ENCODE measurements at regions not wholly inside any gene's neighbourhood (a gene's known extent, or its start where the extent isn't known, plus 50 kb on each side); places are given as distances from the start of the nearest gene placed in this dataset.

DNA sequence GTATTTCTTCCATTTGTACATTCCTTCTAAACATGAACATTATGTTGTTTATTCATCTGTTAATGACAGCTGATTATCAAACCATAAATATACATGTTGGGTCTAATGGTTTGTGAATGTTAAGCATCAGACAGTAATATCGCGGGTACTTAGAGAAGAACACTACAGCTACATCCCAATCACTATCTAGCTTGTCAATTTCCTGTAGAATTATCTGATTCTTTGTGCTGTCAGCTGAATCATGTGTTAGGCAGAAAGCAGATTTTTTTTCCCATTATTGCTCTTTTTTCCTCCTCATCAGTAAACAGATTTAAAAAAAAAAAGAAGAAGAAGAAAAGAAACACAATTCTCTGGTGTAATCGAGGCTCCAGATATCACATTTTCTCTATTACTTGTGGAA is 183.6 kb upstream of the CTBP2 start:
- TF ChIP-seq POLR2AphosphoS5 (IDR thresholded peaks at IDR 0.05; ENCODE audit: low read depth, low read length): no peak
- TF ChIP-seq ZFX (IDR thresholded peaks at IDR 0.05): no peak
- TF ChIP-seq, protein P1, sequence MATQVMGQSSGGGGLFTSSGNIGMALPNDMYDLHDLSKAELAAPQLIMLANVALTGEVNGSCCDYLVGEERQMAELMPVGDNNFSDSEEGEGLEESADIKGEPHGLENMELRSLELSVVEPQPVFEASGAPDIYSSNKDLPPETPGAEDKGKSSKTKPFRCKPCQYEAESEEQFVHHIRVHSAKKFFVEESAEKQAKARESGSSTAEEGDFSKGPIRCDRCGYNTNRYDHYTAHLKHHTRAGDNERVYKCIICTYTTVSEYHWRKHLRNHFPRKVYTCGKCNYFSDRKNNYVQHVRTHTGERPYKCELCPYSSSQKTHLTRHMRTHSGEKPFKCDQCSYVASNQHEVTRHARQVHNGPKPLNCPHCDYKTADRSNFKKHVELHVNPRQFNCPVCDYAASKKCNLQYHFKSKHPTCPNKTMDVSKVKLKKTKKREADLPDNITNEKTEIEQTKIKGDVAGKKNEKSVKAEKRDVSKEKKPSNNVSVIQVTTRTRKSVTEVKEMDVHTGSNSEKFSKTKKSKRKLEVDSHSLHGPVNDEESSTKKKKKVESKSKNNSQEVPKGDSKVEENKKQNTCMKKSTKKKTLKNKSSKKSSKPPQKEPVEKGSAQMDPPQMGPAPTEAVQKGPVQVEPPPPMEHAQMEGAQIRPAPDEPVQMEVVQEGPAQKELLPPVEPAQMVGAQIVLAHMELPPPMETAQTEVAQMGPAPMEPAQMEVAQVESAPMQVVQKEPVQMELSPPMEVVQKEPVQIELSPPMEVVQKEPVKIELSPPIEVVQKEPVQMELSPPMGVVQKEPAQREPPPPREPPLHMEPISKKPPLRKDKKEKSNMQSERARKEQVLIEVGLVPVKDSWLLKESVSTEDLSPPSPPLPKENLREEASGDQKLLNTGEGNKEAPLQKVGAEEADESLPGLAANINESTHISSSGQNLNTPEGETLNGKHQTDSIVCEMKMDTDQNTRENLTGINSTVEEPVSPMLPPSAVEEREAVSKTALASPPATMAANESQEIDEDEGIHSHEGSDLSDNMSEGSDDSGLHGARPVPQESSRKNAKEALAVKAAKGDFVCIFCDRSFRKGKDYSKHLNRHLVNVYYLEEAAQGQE (IDR thresholded peaks at IDR 0.05; ENCODE audit: low read depth): no peak
- no peak for TF ChIP-seq RAD21 (IDR thresholded peaks at IDR 0.05; ENCODE audit: low read depth)
- TF ChIP-seq, protein P2, sequence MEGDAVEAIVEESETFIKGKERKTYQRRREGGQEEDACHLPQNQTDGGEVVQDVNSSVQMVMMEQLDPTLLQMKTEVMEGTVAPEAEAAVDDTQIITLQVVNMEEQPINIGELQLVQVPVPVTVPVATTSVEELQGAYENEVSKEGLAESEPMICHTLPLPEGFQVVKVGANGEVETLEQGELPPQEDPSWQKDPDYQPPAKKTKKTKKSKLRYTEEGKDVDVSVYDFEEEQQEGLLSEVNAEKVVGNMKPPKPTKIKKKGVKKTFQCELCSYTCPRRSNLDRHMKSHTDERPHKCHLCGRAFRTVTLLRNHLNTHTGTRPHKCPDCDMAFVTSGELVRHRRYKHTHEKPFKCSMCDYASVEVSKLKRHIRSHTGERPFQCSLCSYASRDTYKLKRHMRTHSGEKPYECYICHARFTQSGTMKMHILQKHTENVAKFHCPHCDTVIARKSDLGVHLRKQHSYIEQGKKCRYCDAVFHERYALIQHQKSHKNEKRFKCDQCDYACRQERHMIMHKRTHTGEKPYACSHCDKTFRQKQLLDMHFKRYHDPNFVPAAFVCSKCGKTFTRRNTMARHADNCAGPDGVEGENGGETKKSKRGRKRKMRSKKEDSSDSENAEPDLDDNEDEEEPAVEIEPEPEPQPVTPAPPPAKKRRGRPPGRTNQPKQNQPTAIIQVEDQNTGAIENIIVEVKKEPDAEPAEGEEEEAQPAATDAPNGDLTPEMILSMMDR (IDR thresholded peaks at IDR 0.05 in 2 of 3, conservative IDR thresholded peaks at IDR 0.05 in 1 of 3; ENCODE audit: borderline replicate concordance in 1 of 3, insufficient read depth in 1 of 3, low read depth in 2 of 3, low read length in 2 of 3): no peak
- TF ChIP-seq YY1 (IDR thresholded peaks at IDR 0.05; ENCODE audit: extremely low read depth, insufficient replicate concordance, low read depth, low read length): no peak
- no peak for TF ChIP-seq EGR1 (IDR thresholded peaks at IDR 0.05; ENCODE audit: low read depth)
- TF ChIP-seq SP1 (IDR thresholded peaks at IDR 0.05; ENCODE audit: low read depth): no peak
- TF ChIP-seq, protein P3, sequence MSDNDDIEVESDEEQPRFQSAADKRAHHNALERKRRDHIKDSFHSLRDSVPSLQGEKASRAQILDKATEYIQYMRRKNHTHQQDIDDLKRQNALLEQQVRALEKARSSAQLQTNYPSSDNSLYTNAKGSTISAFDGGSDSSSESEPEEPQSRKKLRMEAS (IDR thresholded peaks at IDR 0.05): no peak
- TF ChIP-seq, protein P4, sequence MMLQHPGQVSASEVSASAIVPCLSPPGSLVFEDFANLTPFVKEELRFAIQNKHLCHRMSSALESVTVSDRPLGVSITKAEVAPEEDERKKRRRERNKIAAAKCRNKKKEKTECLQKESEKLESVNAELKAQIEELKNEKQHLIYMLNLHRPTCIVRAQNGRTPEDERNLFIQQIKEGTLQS (IDR thresholded peaks at IDR 0.05): no peak

Data from HCT116 (cell line).